ENCODE measurements at regions not wholly inside any gene's neighbourhood (a gene's known extent, or its start where the extent isn't known, plus 50 kb on each side); places are given as distances from the start of the nearest gene placed in this dataset.

DNA sequence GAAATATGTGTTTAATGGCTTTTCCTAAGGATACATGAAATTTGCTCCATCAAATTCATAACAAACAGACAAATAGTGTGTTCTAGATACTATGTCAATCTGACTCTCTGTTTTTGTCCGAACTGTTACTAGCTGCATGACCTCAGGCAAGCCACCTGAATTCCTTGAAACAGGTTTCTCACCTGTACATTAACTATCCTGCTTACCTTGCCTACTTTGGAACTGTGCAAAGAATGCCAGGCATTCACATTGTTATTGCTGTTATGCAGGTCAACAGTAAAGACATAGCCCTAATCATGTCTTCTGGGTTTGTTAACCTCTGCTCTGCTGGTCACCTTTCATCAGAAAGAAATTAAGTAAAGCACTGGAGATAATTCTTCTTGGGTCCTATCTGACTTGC lies 1283.9 kb upstream of the CELF2 start:
- no peak for DNase-seq

DNA sequence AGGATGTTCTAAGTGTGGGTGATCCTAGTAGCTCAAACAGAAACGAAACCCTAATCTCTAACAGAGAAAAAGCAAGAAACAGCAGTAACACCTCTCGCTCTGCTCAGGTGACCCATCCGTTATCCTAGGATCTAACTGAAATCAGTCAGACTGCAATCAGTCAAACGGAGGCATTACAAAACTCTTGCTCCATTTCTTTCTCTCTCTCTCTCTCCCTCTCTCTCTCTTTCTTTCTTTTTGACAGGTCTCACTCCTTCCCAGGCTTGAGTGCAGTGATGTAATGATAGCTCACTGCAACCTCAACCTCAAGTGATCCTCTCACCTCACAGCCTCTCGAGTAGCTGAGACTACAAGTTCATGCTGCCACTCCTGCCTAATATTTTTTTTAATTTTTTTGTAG lies 1283.5 kb upstream of the CELF2 start:
- no peak for DNase-seq

DNA sequence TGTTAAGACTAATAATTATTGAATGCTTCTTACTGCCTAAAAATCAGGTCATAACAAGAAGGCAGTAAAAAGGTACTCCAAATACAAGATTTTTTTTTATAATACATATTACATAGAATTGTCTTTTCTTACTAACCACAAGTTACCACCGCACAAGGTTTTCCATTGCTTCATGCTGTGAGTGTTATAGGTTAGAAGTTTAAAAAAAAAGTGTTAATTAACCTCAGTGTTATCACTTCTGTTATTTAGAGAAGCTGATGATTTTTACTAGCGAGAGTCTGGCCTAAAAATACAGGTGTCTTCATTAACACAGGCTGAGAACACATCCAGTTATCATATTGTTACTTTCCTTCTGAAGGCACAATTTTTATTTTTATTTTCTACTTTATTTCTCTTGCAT lies 1281.9 kb upstream of the CELF2 start:
- no peak for DNase-seq

DNA sequence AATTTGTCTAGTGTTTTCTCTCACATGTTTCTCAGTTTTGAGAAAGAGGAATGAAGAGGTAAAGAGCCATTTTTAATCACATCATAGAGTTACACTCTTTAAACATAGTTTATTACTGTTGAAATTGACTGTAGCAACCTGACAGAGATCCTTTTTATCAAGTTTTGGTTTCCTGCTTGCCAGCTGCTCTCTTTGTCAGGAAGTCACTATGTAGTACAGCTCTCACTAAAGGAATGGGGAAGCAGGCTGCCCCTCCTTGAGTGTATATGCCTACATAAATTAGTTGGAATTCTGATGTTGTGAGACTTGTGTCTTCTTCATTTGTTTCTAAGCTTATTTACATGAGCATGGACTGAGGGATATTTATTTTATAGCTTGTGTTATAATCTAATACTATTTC lies 1274.0 kb upstream of the CELF2 start:
- DNase-seq, result no peak

DNA sequence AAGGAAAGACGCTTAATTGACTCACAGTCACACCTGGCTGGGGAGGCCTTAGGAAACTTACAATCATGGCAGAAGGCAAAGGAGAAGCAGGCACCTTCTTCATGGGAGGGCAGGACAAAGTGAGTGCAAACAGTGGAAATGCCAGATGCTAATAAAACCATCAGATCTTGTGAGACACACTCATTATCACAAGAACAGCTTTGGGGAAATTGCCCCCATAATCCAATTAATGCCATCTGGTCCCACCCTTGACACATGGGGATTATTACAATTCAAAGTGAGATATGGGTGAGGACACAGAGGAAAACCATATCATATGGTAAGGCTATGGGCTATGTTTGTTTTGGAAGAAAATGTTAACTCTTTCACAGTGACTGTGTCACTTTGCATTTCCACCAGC lies 1272.5 kb upstream of the CELF2 start:
- DNase-seq, result no peak

DNA sequence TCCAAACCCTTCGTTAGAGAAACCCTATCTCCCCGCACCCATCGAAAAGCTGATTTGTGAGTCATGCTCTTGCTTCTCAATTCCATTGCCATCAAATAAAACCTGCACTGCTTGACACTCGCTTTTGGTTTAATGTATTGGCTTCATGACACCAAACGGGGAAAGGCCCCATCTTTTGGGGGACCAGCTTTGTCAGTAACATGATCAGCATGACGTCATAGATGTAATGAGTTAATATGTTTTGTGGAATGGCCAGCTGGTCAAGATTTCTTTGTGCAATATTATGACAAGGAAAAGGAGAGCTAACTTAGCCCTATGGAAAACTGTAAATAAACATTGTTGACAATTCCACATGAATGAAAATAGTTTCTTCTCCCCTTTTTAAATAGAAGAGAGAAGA lies 1260.5 kb upstream of the CELF2 start:
- DNase-seq, result no peak

DNA sequence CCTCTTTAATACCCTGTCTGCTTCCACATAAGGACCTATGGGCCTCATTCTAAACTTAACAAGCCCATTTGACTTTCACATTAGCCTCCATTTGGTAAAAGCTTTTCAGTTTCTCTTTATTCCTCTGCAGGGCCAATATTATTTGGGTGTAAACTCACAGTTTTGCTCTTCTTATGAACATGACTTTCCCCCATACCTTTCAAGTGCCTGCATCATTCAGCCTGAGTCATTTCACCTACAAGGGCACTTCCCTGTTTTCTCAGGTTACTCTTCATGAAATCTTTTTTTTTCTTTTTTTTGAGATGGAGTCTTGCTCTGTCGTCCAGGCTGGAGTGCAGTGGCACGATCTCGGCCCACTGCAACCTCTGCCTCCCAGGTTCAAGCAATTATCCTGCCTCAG lies 1258.1 kb upstream of the CELF2 start:
- DNase-seq, result no peak

DNA sequence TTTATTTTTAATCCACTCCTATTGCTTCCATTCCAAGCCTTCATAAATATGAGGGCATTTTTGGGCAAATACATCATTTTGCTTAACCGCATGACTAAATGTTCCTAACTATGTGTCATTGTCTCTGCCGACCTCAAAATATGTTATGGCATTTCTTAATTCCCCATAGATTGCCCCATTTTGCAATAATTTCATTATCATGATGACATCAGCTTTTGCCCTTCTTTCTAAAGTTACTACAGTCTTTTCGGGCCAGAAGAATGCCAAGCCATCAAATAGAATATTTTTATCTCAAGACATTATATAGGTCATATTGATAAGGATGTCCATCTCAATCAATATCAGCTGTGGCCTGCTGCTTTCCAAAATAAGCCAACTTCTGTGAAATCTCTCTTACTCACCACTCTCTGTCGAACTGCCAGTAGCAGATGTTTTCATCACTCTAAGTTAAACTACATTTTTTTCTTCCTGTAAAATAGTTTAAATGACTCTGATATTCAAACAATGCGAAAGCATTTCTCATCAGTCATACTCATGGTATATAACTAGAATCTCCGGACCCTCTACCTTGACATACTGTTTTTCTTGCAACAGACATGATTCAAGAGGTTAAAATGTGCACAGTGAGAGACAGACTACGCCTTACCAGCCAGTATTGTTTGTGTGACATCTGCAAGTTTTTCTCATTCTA lies 1254.6 kb upstream of the CELF2 start:
- no peak for DNase-seq

DNA sequence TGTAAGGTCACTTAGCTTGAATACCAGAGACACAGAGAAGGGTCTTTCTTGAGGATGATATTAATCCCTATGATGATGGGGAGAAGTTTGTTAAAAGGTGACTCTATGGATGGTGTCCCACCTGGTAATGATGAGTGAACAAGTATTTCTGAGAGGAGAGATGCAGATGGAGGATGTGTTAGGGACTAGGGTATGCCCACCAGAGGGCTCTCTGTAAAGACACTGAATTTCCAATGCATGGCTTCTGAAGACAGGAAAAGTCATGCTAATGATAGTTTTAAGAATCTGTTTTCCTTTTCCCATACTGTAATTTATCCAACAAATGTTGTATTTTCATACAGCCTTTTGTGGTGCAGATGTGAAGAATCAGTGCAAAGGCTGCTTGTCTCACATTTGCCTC lies 1250.9 kb upstream of the CELF2 start:
- no peak for DNase-seq

DNA sequence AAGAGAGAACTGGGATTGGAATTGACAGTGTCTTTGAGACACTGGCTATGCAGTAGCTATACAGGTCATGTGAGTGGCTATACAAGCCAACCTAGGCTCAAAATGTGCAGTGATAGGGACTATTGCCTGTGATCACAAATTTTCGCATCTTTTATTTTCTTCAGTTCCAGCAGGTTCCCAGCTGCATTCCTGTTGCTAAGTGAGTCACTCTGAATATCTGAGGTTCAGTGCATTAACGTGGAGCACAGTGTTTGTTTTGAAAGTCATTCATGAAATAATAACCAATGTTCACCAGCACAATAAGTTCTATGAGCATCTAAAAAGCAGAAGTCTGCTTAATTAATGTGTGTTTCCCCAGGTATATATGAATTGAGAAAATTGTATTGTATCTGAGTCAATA lies 1236.0 kb upstream of the CELF2 start:
- DNase-seq, result no peak

DNA sequence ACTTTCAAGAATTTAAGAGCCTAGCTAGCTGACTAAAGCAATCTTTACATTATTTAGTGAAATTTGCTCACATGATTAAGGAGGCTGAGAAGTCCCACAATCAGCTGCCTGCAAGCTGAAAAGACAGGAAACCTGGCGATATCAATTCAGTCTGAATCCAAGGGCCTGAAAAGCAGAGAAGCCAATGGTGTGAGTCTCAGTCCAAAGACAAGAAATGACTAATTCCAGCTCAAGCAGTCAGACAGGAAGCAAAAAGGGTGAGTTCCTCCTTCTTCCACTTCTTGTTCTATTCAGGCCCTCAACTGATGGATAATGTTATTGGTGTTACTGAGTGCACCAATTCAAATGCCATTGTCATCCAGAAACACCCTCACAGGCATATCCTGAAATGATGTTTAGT lies 1231.6 kb upstream of the CELF2 start:
- no peak for DNase-seq

DNA sequence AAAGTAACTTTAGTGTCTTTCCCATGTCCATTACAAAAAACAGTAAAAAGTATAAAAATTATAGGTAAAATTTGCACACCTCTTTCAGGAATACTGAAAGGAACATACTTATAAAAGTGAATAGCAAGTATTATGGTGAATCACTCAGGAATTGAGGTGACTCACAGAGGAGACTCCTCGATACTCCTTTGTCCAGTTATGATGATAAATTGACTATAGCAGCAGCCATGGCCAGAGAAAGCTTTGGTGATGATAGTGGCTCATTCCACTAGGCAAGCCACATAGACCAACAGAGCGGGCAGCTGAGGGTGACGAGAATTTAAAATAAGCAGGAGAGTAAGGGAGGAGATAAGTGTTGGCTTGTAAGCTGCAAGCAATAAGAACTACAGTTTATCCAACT lies 1231.1 kb upstream of the CELF2 start:
- DNase-seq, result no peak

DNA sequence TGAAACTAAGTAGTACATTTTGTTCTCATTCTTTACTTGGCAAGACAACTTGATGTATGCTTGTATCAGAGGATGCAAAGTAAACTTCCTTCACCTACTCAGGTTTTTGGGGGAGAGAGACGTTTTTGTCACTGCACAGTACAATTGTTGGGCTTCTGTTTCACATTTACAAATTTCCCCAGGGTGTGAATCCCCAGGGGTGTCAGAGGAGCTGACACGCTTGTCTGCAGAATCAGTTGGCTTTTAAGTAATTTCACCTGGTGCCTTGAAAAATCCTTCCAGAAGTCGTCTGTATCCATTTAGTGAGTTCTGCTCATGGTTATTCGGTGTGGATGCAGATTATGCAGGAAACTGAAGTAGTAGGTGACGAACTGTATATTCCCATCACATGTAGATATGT lies 1227.7 kb upstream of the CELF2 start:
- DNase-seq, result no peak

DNA sequence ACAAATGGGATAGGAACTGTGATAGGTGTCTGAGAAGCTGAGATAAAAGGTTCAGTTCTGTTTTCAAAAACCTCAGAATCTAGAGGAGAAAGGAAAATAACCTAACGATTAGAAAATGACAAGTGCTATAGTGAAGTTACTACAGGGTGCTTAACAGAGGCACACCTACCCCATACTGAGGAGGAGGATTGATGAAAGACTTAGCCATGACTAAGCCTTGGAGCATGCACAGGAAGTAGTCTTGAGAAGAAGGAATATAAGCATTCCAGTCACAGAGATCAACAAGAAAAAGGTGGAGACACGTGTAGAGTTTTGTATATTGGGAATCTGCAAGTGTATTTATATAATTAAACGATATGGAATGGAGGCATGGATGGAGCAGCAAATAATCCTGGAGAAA lies 1225.5 kb upstream of the CELF2 start:
- DNase-seq, result no peak

DNA sequence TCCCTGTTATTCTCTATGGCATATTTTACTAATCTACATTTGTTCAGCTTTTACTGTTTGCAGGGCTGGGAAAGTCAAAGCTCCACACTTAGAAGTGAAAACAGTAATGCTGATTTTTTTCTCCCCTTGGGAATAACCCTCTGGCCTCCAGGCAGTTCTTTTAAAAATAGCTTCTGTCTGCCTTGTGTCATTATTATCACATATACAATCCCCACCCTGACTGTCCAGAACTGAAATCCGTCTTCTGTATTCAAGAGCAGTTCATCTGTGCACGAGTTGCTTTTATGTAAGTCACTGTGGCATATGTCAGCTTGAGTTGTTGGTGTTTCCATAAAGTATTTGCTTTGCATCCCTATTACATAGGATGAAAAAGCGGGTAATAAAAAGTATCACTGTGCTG lies 1221.1 kb upstream of the CELF2 start:
- DNase-seq, result no peak

DNA sequence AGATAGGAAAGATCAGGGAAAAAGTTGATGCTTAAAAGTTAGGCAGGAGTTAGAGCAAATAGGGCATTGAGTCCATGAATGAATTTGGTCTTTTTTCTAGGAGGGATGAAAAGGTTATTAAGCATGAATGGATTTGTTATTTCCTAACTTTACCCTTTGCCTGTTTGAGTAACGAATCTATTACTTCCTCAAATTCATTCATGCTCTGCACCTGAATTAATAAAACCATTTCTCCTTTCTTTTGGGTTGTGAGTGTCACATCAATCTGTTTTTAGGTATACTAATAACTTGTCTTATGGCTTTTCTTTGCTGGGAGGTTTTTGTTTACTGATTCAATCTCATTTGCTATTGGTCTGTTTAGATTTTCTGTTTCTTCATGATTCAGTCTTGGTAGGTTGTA lies 1217.7 kb upstream of the CELF2 start:
- no peak for DNase-seq

DNA sequence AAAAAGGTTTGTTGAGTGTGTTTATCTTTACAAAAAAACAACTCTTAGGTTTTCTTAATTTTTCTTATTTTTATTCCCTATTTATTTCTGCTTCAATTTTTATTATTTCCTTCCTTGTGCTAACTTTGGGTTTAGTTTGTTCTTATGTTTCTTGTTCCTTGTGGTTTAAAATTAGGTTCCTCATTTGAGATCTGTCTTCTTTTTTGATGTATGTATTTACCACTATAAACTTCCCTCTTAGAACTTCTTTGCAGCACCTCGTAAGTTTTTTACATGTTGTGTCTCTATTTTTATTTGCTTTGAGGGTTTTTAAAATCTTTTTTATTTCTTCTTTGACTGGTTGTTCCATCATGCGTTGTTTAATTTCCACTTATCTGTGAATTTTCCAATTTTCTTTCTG lies 1217.1 kb upstream of the CELF2 start:
- no peak for DNase-seq

DNA sequence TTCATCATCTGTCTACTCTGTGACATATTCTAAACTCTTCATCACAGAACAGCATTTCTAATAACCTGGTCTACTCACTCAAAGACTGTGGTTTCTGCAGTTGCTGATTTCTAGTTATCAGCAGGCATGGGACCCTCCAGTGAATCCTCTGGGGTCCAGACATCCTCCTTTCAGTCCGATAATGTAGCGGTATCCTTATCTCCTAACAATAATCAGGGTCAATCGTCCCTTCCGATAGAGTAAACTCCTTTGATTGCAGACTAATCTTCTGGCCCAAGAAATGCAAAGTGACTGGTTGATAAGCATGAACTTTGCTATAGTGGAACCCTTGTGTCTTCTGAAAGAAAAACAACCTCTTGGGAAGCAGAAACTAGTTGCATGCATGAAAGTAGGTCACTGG lies 1209.8 kb upstream of the CELF2 start:
- DNase-seq, result no peak

DNA sequence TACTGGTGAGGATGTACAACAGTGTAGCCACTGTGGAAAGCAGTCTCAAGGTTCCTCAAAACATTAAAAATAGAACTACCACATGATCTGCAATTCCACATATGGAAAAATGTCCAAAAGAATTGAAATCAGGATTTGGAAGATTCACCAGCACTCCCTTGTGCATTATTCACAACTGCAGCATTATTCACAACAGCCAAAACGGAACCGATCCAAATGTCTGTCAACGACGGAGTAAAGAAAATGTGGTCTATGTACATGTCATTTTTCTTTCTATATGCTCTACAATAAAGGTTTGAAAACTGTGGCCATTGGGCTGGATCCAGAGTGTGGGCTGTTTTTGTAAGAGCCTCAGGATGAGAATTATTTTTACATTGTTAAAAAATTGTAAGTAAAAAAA lies 1206.1 kb upstream of the CELF2 start:
- no peak for DNase-seq

DNA sequence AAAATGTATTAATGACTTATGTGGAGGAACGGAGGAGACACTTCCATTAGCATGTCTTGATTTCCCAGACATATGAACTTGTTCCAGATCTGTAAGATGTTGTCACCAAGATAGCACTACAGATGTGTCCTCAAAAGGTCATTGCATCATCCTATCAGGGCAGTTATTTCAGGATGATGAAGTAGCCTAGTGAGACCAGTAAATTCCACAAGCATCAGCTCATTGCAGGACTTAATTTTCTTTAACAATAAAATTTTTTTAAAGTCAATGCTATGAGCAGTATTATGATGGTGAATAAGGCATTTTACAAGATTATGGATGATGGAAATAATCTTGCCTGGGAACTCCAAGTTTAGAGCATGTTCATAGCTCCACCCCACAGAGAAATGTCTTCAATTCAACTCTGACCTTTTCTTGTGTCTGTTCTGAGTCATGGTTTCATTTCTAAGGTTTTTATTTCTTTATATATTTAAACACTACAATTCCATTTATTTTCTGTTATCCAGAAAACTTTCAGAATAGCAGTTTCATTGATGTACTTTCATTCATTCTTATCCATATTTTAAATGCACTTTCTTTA lies 1203.3 kb upstream of the CELF2 start:
- DNase-seq, result no peak

DNA sequence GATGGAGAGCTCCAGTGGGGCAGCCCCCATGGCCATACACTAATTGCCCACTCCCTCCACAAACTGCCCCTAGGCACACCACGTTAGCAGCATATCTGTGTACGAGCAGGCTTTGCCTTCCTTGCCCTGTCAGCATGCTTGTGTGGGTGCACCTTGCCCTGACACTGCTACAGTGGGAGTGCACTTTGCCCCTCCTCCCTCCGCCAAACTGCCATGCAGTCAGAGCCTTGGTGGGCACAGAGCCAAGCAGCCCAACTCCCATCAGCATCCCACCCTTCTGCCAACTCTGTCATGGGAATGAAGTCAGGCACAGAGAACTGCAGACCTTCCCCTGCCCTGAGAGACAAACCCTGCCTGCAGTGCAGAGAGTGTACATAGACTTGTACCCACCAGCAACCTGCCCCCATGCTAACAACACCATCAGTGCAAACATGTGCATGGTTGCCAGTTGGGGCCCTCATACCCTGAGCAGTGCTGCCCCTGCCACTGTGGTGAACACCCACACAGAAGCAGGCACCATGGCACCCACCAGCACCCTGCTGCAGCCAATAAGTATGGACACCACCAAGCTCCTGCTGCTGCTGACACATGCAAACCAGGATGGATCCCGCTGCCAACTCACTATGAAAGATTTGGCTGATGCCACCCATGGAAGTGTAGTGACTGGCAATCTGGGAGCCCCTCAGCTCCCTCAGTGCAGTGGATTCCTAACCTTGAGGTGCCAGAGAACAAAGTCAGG lies 1197.7 kb upstream of the CELF2 start:
- DNase-seq, result no peak

DNA sequence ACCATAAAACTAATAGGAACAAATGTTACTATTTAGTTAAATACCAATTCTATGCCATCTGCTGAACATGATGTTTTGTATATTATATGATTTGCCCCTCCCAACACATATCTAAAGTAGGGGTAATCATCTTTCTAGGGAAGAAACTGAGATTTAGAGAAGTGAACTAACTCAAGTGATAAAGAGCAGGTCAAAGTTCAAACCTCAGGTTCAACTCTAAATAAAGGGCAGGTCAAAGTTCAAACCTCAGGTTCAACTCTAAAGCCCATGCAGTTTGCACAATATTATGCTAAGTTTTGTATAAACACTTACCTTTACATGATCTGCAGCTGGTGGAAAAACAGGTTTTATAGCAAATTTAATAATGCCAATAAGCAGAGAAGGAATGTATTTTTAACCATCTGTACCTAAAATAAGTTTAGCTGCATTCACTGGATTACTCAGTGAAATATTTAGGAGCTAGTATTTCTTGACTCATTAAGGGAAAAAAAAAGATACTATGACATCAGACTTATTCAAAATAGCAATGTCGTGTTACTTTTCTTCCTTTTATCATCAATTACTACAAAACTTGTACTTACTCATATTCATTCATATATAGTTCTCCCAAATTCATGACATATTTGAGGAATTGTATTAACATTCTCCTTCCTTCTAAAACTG lies 1194.3 kb upstream of the CELF2 start:
- no peak for DNase-seq

DNA sequence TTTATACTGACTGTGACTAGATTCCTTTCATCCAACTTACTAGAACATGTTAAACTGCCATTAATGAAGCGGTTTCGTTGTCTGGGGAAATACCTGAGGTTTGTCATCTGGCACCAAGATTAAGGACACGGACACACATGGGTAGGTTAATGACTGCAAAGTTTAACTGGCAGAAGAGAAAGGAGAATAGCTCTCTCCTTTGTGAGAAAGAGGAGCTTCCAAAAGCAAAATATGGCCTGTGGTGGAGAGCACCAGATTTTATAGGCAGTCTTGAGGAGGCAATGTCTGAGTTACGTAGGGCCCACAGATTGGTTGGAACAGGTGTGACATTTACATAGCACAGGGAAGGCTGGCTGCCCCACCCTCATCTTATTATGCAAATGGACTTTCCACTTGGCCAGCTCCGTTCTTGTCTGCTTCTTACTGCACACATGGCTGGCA lies 1193.0 kb upstream of the CELF2 start:
- no peak for DNase-seq

DNA sequence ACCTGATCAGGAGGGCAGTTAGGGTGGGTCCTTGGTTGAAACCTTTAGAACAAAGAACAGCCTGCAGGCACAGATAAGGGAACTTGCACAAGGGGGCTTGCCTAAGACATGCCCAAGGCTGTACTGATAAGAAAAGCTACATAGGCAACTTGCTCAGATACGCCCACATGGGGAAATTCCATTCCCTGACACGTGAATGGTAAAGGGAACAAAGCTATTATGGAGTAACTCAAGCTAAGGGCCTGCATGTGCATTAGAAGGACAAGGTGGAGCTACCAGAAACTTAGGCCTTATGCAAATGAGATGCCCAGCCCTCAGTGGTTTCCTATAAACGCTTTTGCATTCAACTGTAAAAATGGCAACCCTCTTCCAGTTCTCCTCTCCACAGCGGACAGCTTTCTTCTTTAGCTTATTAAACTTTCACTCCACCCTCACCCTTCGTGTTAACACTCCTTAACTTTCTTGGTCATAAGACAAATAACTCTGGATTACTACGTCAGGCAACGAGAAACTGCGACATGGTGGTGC lies 1192.1 kb upstream of the CELF2 start:
- DNase-seq, result no peak
